Fibroblast of the aortic adventitia (primary cell): ENCODE measurements at regions not wholly inside any gene's neighbourhood (a gene's known extent, or its start where the extent isn't known, plus 50 kb on each side); places are given as distances from the start of the nearest gene placed in this dataset.
A peak's percentile ranks its signal among the peaks of the same experiment; 100 is the strongest.

Source experiments
- DNase-seq: peaks from one replicate; pipeline ENCODE4 v3.0.0-alpha.2; 2010; ENCODE audit warnings: low read depth
- H3K4me3 ChIP-seq: 2 replicates; pipeline ENCODE4 v1.5.1; 2011; ENCODE audit warnings: low read depth, mild to moderate bottlenecking, control low read depth, low read length, moderate library complexity
- TF ChIP-seq, protein P1 (sequence below): IDR thresholded peaks from 2 replicates; pipeline ENCODE4 v1.5.1; 2011; ENCODE audit warnings: mild to moderate bottlenecking, low read length, control low read depth, inconsistent platforms; ENCODE audit not compliant: insufficient read depth

DNA sequence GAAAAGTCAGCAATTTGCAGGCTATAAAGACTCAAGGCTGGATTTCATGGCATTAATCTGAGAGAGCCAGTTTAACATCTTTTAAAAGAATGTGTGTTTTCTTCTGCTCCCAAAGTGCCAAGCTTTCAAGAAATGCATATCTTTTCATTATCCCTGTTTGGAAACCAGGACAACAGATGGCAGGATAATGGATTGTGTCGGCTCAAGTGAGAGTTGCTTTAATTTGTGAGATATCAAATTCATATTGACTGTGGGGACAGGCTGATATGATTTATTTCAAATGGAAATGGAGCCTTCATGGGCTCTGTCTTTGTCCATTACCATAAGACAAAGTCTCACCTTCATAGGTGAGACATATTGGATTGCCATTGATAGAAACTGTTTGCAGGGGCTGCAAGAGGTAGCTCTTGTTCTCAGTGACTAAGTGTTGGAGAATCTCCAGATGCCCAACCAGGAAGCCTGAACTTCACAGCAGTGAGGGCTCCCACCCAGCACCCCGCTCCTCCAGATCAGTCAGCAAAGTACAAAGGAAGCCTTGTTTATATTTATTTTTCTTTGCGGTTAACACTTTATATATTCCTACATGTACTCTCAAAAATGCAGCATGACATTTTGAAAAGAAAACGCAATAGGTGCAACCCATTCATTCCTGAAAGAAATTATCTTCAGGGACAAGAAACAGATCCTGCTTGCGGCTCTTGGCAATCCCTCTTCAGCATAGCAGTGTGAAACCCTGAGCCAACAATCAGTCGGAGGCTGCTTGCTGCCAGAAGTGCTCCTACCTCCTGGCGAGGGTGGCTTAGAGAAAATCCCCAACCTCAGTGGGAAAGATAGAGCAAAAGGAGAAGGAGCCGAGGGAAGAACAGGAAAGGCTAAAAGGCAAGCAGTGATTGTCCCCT, 65.8 kb upstream of the ATL2 start:
- H3K4me3 ChIP-seq = no peak overlapping the region
- TF ChIP-seq, protein P1, sequence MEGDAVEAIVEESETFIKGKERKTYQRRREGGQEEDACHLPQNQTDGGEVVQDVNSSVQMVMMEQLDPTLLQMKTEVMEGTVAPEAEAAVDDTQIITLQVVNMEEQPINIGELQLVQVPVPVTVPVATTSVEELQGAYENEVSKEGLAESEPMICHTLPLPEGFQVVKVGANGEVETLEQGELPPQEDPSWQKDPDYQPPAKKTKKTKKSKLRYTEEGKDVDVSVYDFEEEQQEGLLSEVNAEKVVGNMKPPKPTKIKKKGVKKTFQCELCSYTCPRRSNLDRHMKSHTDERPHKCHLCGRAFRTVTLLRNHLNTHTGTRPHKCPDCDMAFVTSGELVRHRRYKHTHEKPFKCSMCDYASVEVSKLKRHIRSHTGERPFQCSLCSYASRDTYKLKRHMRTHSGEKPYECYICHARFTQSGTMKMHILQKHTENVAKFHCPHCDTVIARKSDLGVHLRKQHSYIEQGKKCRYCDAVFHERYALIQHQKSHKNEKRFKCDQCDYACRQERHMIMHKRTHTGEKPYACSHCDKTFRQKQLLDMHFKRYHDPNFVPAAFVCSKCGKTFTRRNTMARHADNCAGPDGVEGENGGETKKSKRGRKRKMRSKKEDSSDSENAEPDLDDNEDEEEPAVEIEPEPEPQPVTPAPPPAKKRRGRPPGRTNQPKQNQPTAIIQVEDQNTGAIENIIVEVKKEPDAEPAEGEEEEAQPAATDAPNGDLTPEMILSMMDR = no peak
- peak; percentile 85 for DNase-seq

DNA sequence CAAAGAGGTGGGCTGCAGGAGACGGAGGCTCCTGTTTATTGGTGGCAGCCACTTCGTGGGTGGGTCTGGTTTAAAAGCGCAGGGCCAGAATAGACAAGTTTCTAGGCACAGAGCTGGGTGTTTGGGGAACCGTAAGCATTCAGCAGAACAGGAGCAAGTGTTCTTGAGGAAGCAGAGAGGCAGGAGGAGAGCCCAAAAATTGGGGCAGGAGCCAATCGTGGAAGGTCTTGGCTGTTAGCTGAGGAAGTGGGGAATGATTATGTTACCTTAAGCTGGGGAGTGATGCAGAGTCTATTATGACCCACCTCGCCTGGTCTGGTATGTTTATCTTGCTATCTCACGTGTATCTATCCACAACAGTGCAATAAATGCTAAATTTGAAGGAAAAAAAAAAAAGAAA, 64.3 kb upstream of the ATL2 start:
- no peak for DNase-seq
- no peak overlapping the region for H3K4me3 ChIP-seq
- TF ChIP-seq, protein P1 = no peak

DNA sequence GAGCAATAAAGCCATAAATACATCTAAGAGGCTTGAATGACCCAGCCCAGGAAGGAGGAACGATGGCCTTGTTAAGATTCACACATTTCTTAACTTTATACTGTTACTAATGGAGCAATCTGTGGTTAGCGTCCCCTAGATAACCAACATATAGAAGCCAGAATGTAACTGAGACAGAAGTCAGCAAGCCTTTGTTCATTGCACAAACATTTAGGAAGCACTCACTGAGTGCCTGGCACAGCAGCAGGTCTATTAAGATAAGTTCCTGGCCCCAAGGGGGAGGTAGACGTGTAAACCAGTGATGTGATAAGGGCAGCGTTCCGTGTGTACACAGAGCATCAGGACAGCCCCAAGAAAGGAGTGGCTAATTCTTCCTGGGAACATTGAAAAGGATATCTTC, 63.6 kb upstream of the ATL2 start:
- no peak for DNase-seq
- no peak overlapping the region for H3K4me3 ChIP-seq
- TF ChIP-seq, protein P1 = no peak

DNA sequence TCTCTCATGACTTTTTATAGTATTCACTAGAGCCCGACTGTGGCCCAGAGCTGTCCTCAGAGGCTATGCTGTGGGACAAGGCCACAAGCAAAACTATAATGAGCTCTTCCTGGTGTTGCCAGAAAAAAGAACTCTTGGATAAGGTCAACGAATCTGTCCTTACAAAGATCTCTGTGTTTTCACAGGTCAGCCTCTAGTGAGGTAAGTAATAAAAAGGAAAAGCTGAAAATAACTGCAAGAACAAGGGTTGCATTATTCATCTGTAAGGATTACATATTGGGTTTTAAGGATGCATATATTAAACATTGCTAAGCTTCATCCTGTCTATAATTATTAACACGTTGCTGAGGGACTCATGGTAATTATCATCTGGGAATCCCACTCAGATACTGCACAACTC, 62.8 kb upstream of the ATL2 start:
- TF ChIP-seq, protein P1 = no peak
- DNase-seq = no peak

DNA sequence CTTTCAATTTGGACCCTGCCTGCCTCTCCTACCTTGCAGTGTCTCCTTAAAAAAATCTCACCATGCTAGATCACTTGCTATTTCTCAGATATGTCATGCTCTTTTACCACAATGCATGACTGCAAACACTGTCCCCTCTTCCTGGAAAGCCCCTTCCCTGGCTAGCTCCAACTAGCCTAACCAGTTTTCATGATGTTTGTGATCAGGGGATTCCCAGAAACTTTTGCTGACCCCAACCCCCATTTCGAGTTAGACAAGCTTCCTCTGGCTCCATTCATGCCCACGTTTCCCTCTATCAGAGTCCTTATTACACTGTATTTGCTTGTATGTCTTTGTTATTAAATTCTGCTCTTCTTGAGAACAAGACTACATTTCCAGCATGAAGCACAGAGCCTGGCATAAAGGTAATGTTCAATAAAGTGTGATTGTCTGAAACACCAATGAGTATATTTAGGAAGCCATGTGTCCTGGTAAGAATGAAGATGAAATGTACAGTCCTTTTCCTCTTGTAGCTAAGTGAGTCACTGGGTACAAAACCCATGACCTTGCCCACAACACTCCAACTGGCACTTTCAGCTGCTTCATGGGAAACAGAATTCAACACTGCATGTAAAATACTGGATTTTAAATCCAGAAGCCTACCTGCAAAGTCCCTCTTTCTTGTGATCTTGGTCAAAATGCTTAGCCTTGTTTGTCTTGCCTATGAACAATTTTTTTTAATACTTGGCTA, 62.0 kb upstream of the ATL2 start:
- no peak overlapping the region for H3K4me3 ChIP-seq
- TF ChIP-seq, protein P1 = no peak
- DNase-seq = no peak

More for the DNA sequence above, 62.8 kb upstream of the ATL2 start:
- H3K4me3 ChIP-seq = no peak overlapping the region

DNA sequence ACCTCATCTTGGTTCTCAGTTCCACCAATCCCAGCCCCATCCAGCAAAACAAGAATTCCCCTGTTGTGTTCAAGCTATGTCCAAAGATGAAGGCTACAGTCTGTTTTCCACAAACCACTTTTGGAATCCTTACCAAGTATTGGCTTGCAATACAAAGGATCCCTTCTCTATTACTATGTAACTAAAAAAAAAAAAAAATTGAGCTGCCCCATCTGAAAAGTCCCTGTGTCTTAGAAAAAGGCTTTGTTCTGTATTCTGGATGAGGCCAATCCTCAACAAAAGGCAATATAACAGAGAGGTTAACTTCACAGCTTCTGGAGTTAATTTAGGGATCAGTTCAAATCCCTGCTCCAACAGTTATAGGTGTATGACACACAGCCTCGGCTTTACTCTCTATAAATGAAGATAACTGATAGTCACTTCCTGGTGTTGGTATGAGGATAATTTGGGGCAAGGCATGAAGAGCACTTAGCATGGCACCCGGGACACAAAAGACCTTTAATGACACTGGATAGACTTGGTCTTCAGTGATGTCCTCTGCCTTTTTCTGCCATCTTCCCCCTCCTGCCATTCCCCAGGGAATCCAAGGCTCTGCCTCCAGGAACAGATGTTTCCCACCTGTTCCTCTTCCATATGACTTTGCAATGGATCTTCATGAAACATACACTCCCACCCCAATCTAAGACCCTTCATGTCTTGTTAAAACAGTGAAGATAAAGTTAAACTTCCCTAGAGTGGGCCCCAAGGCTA, 61.2 kb upstream of the ATL2 start:
- DNase-seq = no peak
- H3K4me3 ChIP-seq = no peak overlapping the region
- TF ChIP-seq, protein P1 = no peak
